NK-92 treated with Interleukin-12 subunit alpha and Interleukin-12 subunit beta, amount 100 ng/mL, for 24 hours (cell line): ENCODE measurements at regions not wholly inside any gene's neighbourhood (a gene's known extent, or its start where the extent isn't known, plus 50 kb on each side); places are given as distances from the start of the nearest gene placed in this dataset.
"Not testable (repeated sequence)": the region's sequence is repeated elsewhere in the genome, so short reads cannot be mapped to it uniquely, and the experiment has no call there.

ENCODE experiments used
- DNase-seq: peaks from one replicate; lab custom pipeline; 2025; lab: John Stamatoyannopoulos, UW

DNA sequence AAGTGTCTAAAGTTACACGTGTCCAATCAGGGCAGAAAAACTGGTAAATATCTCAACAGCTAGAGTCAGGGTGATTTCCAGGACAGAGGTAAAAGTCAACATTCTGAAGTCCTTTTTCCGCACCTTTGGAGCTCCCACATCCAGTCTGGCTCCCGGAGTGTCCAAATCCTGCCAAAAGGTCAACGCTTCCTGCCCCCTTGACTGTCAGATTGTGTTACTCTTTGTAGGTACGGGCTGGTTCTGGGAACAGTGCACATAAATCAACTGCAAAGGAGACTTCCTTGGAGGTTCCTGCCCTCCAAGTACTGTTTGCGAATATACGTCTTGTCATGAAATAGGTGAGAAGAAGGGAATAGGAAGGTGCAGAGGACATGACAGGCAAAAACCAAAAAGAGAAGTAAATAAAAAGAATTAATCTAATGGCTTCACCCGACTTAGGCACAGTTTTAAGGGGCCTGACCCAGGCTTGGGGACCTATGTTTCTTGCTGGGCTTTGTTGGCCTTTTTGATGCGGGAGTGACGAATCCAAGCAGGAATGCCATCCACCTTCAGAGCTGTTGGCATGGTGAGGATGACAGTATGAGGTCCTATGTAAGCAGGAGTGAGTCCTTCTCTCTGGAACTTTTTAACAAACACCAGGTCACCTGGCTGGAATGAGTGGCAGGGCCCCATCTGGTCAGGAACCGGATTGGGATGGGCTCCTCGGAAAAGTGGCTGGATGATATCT, 155.4 kb downstream of the TRIM27 start:
- DNase-seq = no peak

- no peak for DNase-seq
Observed at GRCh38 chr6:28769626-28770402, 154.0 kb downstream of the TRIM27 start.

DNA sequence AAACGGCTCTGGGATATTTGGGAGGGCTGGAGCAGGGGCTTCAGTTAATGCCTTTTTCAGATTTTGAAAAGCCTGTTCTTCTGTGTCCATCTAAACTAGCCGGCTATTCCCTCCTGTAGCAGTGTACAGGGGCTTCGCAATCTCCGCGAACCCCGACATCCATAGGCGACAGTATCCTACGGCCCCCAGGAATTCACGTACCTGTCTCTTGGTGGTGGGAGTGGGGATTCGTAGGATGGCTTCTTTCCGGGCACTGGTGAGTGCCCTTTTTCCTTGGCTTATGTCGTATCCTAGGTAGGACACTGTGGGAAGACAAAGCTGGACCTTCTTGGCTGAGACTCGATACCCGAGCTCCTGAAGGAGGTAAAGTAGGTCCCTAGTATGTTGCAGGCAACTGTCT, 153.1 kb downstream of the TRIM27 start:
- no peak for DNase-seq

DNA sequence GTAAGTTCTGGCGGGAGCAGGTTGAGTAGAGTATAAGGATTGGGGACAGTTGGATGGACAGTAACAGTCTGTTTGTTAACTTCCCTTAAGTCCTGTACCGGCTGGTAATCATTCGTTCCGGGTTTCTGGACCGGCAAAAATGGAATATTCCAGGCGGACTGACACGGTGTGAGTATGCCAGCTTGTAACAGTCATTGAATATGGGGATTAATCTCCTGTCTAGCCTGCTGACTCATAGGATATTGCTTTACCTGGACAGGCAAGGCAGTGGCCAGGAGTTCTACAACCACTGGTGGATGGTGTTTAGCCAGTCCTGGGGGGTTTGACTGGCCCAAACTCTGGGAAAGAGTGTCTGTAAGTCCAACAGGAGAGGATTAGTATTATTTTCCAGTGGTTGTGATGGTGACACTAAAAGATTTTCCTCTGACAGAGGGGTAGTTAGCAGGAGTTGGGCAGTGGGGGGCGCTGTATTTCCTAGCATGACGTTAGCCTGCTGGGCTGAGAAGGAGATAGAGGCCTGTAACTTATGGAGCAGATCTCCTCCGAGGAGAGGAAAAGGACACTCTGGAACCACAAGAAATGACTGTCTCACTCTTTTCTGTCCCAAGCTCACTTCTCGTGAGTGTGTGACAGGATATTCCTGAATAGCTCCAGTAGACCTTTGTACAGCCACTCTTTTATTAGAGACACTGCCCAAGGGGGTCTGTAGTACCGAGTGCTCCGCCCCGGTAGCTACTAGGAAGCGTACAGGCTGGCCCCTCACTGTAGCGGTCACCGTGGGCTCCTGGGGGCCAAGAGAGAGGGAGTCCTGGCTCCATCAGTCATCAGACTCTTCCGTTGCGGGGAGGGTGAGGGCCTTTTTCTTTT, 152.2 kb downstream of the TRIM27 start:
- DNase-seq = no peak

GRCh38 chr6:28772480-28773381, 151.1 kb downstream of the TRIM27 start:
- DNase-seq = no peak

- DNase-seq = no peak
Observed at GRCh38 chr6:28774292-28775051, 149.3 kb downstream of the TRIM27 start.

DNA sequence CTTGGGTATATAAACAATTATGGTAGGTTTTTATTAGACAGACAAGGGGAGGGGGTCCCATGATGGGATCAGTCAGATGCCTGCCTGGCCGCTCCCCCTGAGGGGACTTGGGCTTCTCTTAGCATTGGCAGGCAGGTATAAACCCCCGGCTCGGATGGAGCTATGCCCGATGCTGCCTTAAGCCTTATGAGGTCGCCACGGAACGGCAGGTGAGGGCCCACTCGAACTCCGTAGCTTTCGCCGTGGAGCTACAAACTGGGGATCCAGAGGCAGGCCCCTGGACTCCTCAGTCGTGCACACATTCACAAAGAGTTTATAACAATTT, 148.8 kb downstream of the TRIM27 start:
- no peak for DNase-seq

GRCh38 chr6:28775405-28776129, 148.2 kb downstream of the TRIM27 start:
- DNase-seq = no peak

DNA sequence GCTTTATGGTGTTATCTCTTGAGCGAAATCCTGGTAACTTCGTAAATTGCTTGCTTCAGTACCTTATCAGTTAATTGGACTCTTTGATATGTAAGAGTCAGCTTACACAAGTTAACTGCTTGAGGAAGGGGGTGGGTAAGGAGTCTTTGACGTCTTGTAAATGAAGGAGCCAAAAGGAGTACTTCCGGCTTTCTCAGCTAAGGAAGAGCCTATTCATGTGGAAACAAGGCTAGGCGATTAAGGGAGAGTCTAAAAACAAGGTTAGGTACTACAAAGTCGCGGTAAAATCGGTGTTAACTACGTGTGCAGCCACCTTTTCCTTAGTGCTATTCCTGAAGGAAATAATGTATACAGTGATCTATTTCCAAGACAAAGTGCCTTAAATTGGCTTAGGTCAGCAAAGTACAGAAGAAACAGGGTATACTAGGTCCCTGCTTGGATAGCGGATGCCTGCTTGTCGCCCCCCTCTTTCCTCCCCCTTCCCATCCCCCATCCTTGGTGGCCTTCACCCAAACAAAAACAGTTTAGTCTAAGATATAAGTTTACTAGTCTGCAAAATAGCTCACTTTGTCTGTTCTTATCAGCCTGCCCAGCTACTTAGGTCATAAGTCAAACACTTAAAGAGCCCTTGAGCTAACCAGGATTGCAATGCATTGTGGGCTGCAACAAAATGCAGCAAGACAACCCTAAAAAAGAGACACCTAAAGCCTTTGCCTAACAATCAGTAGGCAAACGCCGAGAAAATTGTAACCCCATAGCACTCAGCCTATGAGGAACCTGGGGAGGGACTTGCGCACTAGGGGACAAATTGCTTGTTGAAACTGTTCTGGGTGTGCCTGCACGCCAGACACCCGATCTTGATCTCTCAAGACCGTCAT, 147.3 kb downstream of the TRIM27 start:
- DNase-seq = no peak

- DNase-seq = no peak
Observed at GRCh38 chr6:28777147-28777461, 146.7 kb downstream of the TRIM27 start.

DNA sequence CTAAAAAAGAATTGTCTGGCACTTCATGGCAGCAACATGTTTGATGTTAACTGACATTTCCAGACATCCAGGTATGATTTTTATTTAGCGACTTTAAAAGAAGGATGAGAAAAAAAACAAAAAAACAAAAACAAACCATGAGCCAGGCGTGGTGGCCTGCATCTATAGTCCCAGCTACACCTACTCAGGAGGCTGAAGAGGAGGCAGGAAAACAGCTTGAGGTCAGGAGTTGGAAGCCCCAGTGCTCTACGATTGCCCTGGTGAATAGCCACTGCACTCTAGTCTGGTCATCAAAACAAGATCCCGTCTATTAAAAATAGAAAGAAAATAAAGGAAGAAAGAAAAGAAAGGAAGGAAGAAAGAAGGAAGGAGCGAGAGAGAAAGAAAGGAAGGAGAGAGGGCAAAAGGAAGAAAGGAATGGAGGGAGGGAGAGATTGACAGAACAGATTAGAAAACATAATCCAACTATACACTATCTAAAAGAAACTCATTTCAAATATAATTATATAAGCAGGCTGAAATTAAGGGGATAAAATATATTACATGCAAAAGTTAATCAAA, 141.6 kb downstream of the TRIM27 start:
- no peak for DNase-seq

DNA sequence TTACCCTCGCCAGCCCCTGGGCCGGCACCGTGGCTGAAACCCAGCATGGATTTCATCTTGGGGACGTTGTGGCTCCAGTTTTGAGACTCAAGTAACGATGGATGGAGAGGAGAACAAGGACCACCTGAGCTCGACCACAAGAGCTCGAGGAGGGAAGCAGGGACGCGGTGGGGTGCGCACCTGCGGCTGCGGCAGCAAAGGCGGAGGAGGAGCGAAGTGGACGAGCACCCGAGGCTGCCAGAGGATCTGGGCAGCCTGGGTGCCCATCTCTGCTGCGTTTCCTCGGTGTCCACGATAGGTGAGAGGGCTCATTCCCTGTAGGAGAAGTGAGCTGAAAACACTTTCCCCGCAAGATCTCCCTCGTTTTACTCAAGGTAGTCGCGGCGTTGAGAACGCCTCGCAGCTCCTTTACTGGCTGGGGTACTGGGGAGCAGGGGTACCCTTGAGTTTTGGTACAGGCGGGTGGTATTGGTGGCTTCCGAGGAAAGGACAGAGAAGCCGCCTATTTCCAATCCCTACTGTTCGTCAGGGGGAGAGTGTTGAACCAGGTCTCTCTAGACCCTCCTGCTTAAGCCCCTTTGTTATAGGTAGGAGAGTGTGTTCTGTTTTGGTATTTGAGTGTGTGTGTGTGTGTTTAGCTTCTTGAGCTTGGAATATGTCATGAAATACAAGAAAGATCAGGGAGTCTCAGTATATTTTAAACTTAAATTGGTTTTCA, 137.7 kb downstream of the TRIM27 start:
- DNase-seq = no peak

DNA sequence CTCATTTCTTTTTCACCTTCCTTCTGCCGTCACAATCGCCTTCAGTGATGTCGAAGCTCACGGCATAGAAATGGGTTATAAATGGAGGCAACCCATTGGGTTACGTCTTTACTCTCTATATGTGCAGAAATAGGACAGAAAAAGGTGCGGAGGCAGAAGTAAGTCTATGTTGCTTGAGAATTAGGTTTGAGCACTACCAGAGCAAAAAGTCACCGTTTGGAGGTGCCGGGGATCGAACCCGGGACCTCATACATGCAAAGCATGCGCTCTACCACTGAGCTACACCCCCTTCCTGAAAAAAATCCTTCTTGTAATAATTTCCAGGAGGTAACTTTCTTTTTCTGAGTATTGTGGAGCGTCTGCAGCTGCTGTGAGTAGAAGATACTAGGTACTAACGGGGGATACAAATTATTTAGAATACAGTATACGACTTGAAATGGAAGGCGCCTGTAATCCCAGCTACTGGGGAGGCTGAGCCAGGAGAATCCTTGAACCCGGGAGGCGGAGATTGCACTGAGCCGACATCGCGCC, 134.2 kb downstream of the TRIM27 start:
- peak; percentile 3 for DNase-seq

DNA sequence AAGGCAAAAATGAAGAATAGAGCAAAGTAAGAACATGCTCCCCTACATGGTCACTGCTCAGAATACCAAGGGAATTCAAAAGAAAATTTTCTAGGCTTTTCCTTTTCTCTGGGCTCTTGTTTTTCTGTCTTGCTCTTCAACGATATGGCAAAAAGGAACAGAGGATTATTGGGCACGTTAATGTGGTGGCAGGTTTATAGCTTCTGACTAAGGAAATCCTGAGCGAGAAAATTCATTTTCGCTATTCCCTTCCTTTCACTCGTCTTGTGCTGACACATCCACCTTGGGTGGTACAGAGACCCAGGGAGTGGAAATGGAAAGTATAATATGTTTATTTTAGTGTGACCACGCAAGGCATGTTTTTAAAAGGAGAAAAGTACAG, 132.8 kb downstream of the TRIM27 start:
- no peak for DNase-seq

GRCh38 chr6:28794175-28795002, 129.4 kb downstream of the TRIM27 start:
- no peak for DNase-seq

DNA sequence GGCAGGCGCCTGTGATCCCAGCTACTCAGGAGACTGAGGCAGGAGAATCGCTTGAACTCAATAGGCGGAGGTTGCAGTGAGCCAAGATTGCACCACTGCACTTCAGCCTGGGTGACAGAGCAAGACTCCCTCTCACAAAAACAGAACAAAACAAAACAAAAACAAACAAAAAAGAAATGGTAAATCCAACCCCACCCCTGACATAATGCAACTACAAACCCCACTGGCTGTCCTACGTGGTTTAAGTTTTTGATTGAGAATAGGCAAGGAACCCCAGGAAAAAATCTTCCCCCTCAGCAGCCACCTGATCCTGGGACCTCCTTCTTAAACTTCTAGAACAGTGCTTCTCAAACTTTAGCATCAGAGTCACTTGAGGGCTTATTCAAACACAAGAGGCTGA, 123.1 kb downstream of the TRIM27 start:
- DNase-seq = not testable (repeated sequence)
